ENCODE measurements at regions not wholly inside any gene's neighbourhood (a gene's known extent, or its start where the extent isn't known, plus 50 kb on each side); places are given as distances from the start of the nearest gene placed in this dataset.

- no peak for TF ChIP-seq CTCF (IDR thresholded peaks at IDR 0.05)
- no peak for TF ChIP-seq PRRX2 (CRISPR knock-in tag; IDR thresholded peaks at IDR 0.05)
- no peak for TF ChIP-seq SMAD4 (CRISPR knock-in tag; IDR thresholded peaks at IDR 0.05)
- no peak for TF ChIP-seq PRDM15 (CRISPR knock-in tag; IDR thresholded peaks at IDR 0.05)
- no peak for TF ChIP-seq KAT7 (CRISPR knock-in tag; IDR thresholded peaks at IDR 0.05; ENCODE audit: borderline replicate concordance)
- no peak for TF ChIP-seq HMGXB4 (CRISPR knock-in tag; IDR thresholded peaks at IDR 0.05)
- TF ChIP-seq RELA (CRISPR knock-in tag; IDR thresholded peaks at IDR 0.05; ENCODE audit: borderline replicate concordance), result no peak
- TF ChIP-seq ARID4B (CRISPR knock-in tag; IDR thresholded peaks at IDR 0.05; ENCODE audit: borderline replicate concordance), result no peak
- no peak for TF ChIP-seq IRF1 (CRISPR knock-in tag; IDR thresholded peaks at IDR 0.05)
- no peak for TF ChIP-seq FOXJ3 (CRISPR knock-in tag; IDR thresholded peaks at IDR 0.05; ENCODE audit: borderline replicate concordance)
- TF ChIP-seq NFYB (CRISPR knock-in tag; conservative IDR thresholded peaks at IDR 0.05; ENCODE audit: low read depth), result no peak
- no peak for TF ChIP-seq NR2C2 (CRISPR knock-in tag; IDR thresholded peaks at IDR 0.05)
- no peak for TF ChIP-seq USF1 (CRISPR knock-in tag; IDR thresholded peaks at IDR 0.05)
- TF ChIP-seq JUN (CRISPR knock-in tag; IDR thresholded peaks at IDR 0.05), result no peak
Measured at GRCh38 chr6:145283856-145284255, 451.5 kb downstream of the EPM2A start.

Data from WTC11 (cell line).